HG03469 (cell line): ENCODE measurements at regions not wholly inside any gene's neighbourhood (a gene's known extent, or its start where the extent isn't known, plus 50 kb on each side); places are given as distances from the start of the nearest gene placed in this dataset.
"Not testable (repeated sequence)": the region's sequence is repeated elsewhere in the genome, so short reads cannot be mapped to it uniquely, and the experiment has no call there.

Experiments
- ATAC-seq: cut with Tn5 transposase; IDR thresholded peaks from one replicate; pipeline ENCODE4 v1.9.1; 2021; ENCODE audit warnings: mild to moderate bottlenecking, moderate library complexity, moderate number of reproducible peaks; ENCODE audit not compliant: unreplicated experiment

DNA sequence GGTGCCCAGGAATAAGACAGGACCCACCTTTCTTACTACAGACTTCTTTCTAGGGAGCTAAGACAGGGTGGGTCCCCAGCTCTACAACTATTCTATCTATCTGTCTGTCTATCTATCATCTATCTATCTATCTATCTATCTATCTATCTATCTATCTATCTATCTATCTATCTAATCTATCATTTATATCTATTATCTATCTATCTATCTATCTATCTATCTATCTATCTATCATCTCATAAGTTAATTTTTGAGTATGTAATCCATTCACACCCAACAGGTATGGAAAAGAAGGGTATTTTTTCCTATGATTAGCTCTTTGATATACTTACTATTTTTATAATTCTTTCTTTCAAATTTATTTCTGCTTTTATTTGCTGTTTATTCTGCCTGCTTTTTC lies 55.9 kb downstream of the BAMBI start:
- no peak for ATAC-seq

DNA sequence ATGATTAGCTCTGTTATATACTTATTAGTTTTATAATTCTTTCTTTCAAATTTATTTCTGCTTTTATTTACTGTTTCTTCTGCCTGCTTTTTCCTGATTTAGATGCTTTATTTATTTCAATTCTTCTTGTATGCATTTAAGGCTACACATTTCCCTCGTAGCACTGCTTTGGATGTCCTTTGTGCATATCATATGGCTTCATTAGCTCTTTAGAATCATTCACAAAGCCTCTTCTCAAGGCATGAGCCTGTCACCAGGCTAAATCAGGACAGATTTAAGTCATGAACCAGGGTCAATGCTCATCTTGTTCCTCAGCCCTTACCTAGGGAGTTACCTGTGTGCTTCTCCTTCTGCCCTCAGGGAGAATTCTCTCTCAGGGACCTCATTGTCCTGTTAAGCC lies 56.3 kb downstream of the BAMBI start:
- ATAC-seq = no peak

DNA sequence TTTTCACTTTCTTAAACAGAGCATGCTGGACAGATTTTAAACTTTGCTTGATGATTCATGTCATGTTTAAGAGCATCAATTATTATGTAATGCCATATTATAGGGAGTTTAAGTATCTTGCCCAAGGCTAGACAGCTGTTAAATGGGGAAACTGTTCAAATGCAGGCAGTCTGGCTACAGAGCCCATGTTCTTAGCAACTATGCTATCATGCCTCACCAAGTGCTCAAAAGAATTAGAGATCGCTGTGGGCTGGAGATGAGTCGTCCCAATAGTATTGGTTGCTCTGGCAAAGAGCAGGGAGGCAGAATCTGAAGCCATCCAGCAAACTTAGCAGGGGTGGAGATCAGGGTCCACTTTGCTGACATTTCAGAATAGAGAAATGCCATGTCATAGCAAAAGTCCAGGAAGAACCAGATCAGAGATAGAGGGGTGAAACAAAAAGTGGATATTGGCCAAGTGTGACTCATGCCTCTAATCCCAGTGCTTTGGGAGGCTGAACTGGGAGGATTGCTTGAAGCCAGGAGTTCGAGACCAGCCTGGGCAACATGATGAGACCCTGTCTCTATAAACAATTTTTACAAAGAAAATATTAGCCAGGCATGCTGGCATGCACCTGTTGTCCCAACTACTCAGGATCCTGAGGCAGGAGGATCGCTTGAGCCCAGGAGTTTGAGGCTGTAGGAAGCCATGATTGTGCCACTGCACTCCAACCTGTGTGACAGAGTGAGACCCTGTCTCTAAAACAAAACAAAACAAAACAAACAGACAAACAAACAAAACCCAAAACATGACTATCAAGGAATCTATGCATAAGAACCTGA lies 57.8 kb downstream of the BAMBI start:
- no peak for ATAC-seq

DNA sequence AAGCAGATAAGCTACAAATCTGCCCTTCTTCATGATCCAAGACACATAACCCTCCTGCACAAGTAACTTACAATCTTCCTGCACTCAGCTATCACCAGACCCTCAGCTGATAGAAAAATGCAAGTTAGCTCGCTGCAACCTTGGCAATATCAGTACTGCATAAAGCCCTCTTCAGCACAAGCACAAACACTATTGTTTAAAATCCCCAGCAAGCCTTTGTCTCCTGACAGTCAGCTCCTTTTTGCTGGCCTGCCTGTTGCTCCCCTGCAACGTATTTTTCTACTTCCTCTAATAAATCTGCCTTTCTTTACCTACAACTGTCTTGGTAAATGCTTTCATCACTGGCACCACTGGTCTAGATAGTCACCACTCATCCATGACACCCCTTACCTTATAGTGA lies 59.8 kb downstream of the BAMBI start:
- no peak for ATAC-seq

- no peak for ATAC-seq
Measured at GRCh38 chr10:28738200-28738599, 60.9 kb downstream of the BAMBI start.

GRCh38 chr10:28743576-28743975 lies 66.3 kb downstream of the BAMBI start:
- ATAC-seq = no peak

DNA sequence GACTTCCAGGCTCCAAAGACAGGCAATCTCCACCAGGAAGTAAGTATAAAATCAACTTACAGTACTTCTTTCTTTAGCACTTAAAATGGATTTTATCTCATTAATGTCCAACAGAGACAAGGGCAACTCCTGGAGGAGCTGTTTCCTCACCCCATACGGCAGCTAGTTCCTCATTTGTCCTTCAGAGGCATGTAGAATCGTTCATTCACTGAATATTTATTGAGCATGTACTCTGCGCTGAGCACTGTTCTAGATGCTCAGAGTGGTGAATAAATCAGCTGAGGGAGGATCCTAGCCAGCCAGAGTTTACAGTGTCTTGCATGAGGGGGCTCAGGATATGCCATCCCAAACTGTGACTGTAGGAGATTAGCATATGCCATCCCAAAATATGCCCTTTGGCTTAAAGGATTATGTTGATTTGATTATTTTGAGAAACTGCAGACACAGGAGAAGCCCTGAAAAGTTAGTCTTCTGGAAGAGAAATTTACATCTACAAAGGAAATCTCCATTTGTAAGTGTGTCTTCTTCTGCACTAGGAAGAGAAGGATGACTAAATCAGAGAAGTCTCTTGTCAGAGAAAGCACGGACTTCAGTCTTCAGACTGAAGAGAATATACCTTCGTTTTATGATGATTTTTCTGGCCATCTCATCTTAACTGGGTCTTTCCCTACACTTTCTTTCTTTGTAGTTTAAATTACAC lies 66.9 kb downstream of the BAMBI start:
- ATAC-seq = no peak

GRCh38 chr10:28754930-28755718 lies 77.8 kb downstream of the BAMBI start:
- no peak for ATAC-seq

DNA sequence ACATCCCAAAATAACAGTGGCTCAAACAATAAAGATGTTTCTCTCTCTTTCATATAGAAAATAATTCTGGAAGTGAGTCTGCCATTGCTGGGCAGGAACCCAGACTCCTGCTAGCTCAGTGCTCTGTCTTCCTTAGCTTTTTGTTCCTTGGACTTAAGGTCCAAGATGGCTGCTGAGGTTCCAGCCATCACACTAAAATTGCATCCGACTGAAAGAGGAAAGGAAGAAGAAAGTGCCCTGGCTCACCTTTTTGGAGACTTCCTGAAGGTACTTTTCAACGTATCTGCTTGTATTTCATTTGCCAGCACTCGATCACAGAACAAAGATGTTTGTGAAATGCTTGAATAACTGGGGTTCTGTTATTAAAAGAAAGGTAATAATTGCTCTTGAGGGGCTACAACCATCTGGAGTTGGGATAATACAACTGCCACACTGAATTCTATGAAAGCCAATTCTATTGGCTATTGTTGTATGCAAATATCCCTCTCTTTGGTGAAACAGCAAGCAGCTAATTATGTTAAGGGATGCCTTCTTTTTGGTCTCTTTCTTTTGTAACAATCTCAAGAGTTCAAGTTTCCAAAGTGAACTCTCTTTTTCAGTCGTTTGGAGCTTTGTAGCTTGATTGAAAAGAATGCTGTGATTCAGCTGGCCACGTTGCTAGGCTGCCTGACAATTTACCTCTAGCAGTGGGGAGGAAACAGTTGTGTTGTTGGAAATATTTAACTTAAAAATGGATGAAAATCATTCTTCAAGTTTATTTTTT lies 83.9 kb downstream of the BAMBI start:
- no peak for ATAC-seq

DNA sequence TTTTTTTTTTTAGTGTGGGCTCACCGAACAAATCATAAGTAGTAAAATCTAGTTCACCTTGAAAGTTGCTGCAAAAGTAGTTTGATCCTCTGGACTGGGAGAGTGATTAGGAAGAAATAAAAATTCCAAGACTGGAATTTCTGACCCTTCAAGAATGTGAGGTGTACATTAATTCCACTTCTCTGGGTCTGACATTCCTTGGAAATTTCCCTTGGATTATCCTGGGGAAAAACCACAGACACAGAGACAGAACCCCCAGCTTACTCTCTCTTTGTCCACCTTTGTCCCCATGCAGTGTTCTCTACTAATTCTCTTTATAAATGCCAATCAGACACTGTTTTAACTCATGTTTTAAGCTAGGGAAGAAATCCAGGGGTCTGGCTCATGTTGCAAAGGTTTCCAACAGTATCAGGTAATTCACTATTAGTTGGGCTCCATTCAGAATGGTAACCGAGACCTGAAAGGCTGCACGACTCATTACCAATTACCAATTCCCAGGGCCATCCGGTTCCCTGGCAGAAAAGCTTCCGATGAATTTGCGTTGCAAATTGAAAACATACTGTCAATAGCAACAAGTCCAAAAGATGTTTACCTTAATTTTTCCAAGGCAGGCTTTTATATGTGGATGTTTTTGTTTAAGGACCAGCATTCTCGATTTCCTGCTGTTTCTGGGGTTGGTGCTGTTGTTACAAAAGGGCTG lies 86.3 kb downstream of the BAMBI start:
- no peak for ATAC-seq

- ATAC-seq = no peak
Measured at GRCh38 chr10:28765641-28766040, 88.3 kb downstream of the BAMBI start.

GRCh38 chr10:28768227-28768626 lies 90.9 kb downstream of the BAMBI start:
- no peak for ATAC-seq

GRCh38 chr10:28769091-28769604 lies 91.8 kb downstream of the BAMBI start:
- ATAC-seq = no peak

DNA sequence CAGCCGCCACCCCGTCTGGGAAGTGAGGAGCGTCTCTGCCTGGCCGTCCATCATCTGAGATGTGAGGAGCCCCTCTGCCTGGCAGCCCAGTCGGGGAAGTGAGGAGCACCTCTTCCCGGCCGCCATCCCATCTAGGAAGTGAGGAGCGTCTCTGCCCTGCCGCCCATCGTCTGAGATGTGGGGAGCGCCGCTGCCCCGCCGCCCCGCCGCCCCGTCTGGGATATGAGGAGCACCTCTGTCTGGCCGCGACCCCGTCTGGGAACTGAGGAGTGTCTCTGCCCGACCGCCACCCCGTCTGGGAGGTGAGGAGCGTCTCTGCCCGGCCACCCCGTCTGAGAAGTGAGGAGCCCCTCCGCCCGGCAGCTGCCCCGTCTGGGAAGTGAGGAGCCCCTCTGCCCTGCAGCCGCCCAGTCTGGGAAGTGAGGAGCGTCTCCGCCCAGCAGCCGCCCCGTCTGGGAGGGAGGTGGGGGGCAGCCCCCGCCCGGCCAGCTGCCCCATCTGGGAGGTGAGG lies 94.3 kb downstream of the BAMBI start:
- not testable (repeated sequence) for ATAC-seq

DNA sequence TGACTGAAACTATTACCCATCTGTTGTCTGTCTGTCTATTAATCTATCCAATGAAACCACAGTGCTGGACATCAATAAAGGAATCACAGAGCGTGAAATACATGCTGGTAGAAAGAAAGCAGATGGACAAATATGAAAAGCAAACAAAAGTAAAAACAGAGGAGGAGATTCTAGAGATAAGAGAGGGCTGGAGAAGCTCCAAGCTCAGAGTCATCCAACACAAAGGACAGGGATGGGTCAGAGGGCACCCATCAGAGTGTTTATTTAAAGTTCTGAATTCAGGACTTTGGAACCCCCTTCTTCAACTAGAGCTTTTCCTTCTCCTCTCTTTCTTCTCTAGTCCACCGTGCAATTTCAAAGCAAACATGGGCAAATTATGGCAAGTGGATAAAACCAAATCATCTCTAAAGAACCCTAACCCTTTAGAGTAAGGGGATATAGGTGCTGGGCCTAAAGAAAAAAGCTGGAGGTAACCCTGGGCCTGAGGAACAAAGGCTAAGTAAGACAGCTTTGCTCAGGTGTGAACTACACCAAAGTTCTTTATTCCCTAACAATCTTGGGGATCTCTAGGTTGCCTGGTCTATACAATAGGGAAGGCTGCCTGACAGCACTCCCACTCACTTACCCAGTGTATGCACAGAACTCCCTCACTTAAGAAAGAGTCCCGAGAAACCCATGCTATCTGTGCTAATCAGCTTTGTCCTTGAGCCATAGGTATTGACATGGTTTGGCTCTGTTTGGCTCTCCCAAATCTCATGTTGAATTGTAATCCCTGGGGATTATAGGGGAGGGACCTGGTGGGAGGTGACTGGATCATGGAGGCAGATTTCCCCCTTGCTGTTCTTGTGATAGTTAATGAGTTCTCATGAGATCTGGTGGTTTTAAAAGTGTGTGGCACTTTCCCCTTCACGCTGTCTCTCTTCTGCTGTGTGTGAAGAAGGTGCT lies 97.0 kb downstream of the BAMBI start:
- ATAC-seq = no peak

- ATAC-seq = no peak
Measured at GRCh38 chr10:28775773-28776172, 98.5 kb downstream of the BAMBI start.

- ATAC-seq = no peak
Measured at GRCh38 chr10:28776519-28776918, 99.2 kb downstream of the BAMBI start.

- no peak for ATAC-seq
Measured at GRCh38 chr10:28777911-28778310, 100.6 kb downstream of the BAMBI start.

DNA sequence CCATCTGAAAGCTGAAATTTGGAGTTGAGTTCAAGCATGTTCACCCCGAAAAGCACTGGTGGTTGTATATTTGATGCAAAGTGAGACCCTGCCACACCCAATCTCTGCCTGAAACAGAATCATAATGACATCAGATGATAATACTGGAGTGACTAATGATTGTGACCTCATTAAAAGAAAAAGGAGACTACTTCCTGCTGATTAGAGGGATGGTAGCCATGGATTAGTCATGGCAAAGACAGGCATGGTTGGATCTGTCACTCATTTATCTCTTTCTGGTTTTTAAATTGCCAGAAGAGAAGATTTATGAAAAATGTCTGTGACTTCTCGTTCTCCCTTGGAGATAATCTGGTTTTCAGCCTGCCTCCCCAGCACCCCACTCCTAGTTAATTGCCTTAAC lies 101.2 kb downstream of the BAMBI start:
- no peak for ATAC-seq
